ENCODE measurements at regions not wholly inside any gene's neighbourhood (a gene's known extent, or its start where the extent isn't known, plus 50 kb on each side); places are given as distances from the start of the nearest gene placed in this dataset.

- TF ChIP-seq MAX (IDR thresholded peaks at IDR 0.05) (no peak), YY1 (IDR thresholded peaks at IDR 0.05; ENCODE audit: low read depth) (no peak), RAD21 (IDR thresholded peaks at IDR 0.05; ENCODE audit: low read depth) (no peak), EGR1 (IDR thresholded peaks at IDR 0.05) (no peak), EP300 (IDR thresholded peaks at IDR 0.05; ENCODE audit: borderline replicate concordance) (no peak), ZBTB7A (IDR thresholded peaks at IDR 0.05; ENCODE audit: low read depth) (no peak), USF1 (IDR thresholded peaks at IDR 0.05) (no peak), REST (IDR thresholded peaks at IDR 0.05; ENCODE audit: low read depth) (no peak), CEBPB (IDR thresholded peaks at IDR 0.05) (no peak), CREB1 (IDR thresholded peaks at IDR 0.05; ENCODE audit: low read depth) (no peak)
Measured at GRCh38 chr7:13774976-13775375, 214.5 kb downstream of the ETV1 start.

GRCh38 chr7:13777242-13777641 is 212.2 kb downstream of the ETV1 start:
- TF ChIP-seq MAX (IDR thresholded peaks at IDR 0.05) (no peak), NFIC (IDR thresholded peaks at IDR 0.05) (no peak), TCF12 (IDR thresholded peaks at IDR 0.05; ENCODE audit: low read depth) (no peak), EGR1 (IDR thresholded peaks at IDR 0.05) (no peak), TEAD4 (IDR thresholded peaks at IDR 0.05) (no peak), REST (IDR thresholded peaks at IDR 0.05; ENCODE audit: low read depth) (no peak), TAF1 (IDR thresholded peaks at IDR 0.05; ENCODE audit: low read depth) (no peak), USF1 (IDR thresholded peaks at IDR 0.05) (no peak), RAD21 (IDR thresholded peaks at IDR 0.05; ENCODE audit: low read depth) (no peak), ZBTB7A (IDR thresholded peaks at IDR 0.05; ENCODE audit: low read depth) (no peak)

GRCh38 chr7:13778967-13779366 is 210.5 kb downstream of the ETV1 start:
- TF ChIP-seq USF1 (IDR thresholded peaks at IDR 0.05) (no peak), CREB1 (IDR thresholded peaks at IDR 0.05; ENCODE audit: low read depth) (no peak), MAX (IDR thresholded peaks at IDR 0.05) (no peak), TAF1 (IDR thresholded peaks at IDR 0.05; ENCODE audit: low read depth) (no peak), TCF12 (IDR thresholded peaks at IDR 0.05; ENCODE audit: low read depth) (no peak), RAD21 (IDR thresholded peaks at IDR 0.05; ENCODE audit: low read depth) (no peak), ZBTB7A (IDR thresholded peaks at IDR 0.05; ENCODE audit: low read depth) (no peak), NFIC (IDR thresholded peaks at IDR 0.05) (no peak), EP300 (IDR thresholded peaks at IDR 0.05; ENCODE audit: borderline replicate concordance) (no peak), REST (IDR thresholded peaks at IDR 0.05; ENCODE audit: low read depth) (no peak), FOXM1 (IDR thresholded peaks at IDR 0.05; ENCODE audit: borderline replicate concordance, low read depth) (no peak), CEBPB (IDR thresholded peaks at IDR 0.05) (no peak), EGR1 (IDR thresholded peaks at IDR 0.05) (no peak)

GRCh38 chr7:13790611-13791010 is 198.9 kb downstream of the ETV1 start:
- TF ChIP-seq FOXM1 (IDR thresholded peaks at IDR 0.05; ENCODE audit: borderline replicate concordance, low read depth) (no peak), TAF1 (IDR thresholded peaks at IDR 0.05; ENCODE audit: low read depth) (no peak), EP300 (IDR thresholded peaks at IDR 0.05; ENCODE audit: borderline replicate concordance) (no peak), EGR1 (IDR thresholded peaks at IDR 0.05) (no peak), TEAD4 (IDR thresholded peaks at IDR 0.05) (no peak), CREB1 (IDR thresholded peaks at IDR 0.05; ENCODE audit: low read depth) (no peak), ZBTB7A (IDR thresholded peaks at IDR 0.05; ENCODE audit: low read depth) (no peak), CEBPB (IDR thresholded peaks at IDR 0.05) (no peak), YY1 (IDR thresholded peaks at IDR 0.05; ENCODE audit: low read depth) (no peak), REST (IDR thresholded peaks at IDR 0.05; ENCODE audit: low read depth) (no peak), USF1 (IDR thresholded peaks at IDR 0.05) (no peak), TCF12 (IDR thresholded peaks at IDR 0.05; ENCODE audit: low read depth) (no peak), NFIC (IDR thresholded peaks at IDR 0.05) (no peak), RAD21 (IDR thresholded peaks at IDR 0.05; ENCODE audit: low read depth) (no peak), MAX (IDR thresholded peaks at IDR 0.05) (no peak)
